ENCODE measurements at regions not wholly inside any gene's neighbourhood (a gene's known extent, or its start where the extent isn't known, plus 50 kb on each side); places are given as distances from the start of the nearest gene placed in this dataset.

GRCh38 chr6:155958550-155958949, 502.9 kb upstream of the NOX3 start:
- Histone ChIP-seq H3K4me3 (no peak overlapping the region), H3K4me1 (no peaks in the 10 kb centered on the region), H3K36me3 (no peaks in the 10 kb centered on the region), H3K9me3 (no peaks in the 10 kb centered on the region), H3K27ac (no peak overlapping the region), H3K27me3 (no peaks in the 10 kb centered on the region)
- intact Hi-C loops (cut with DNase I): no loop called here
- 47 to 82% methylated on average over 2 of the region's 2 CpGs for WGBS, 2 donors
- TF ChIP-seq EP300 (IDR thresholded peaks at IDR 0.05) (no peak), POLR2AphosphoS5 (IDR thresholded peaks at IDR 0.05) (no peak), CTCF (IDR thresholded peaks at IDR 0.05) (no peak), POLR2A (IDR thresholded peaks at IDR 0.05) (no peak)
- no peak for DNase-seq

GRCh38 chr6:155955038-155955437, 499.4 kb upstream of the NOX3 start:
- no peaks in the 10 kb centered on the region for H3K9me3 ChIP-seq
- TF ChIP-seq POLR2AphosphoS5 (IDR thresholded peaks at IDR 0.05) (no peak), POLR2A (IDR thresholded peaks at IDR 0.05) (no peak), CTCF (IDR thresholded peaks at IDR 0.05) (no peak), EP300 (IDR thresholded peaks at IDR 0.05) (no peak)
- no peak for DNase-seq
- no peaks in the 10 kb centered on the region for H3K27me3 ChIP-seq
- intact Hi-C loops (cut with DNase I): no loop called here
- H3K36me3 ChIP-seq: no peaks in the 10 kb centered on the region
- no peak overlapping the region for H3K27ac ChIP-seq
- H3K4me1 ChIP-seq: no peaks in the 10 kb centered on the region
- no peak overlapping the region for H3K4me3 ChIP-seq
- WGBS, 2 donors: 77 to 90% methylated on average over 6 of the region's 6 CpGs

GRCh38 chr6:155954149-155954548, 498.5 kb upstream of the NOX3 start:
- no peak overlapping the region for H3K27ac ChIP-seq
- intact Hi-C loops (cut with DNase I): no loop called here
- H3K36me3 ChIP-seq: no peaks in the 10 kb centered on the region
- no peaks in the 10 kb centered on the region for H3K9me3 ChIP-seq
- H3K4me1 ChIP-seq: no peaks in the 10 kb centered on the region
- no peak overlapping the region for H3K4me3 ChIP-seq
- TF ChIP-seq EP300 (IDR thresholded peaks at IDR 0.05) (no peak), POLR2A (IDR thresholded peaks at IDR 0.05) (no peak), CTCF (IDR thresholded peaks at IDR 0.05) (no peak), POLR2AphosphoS5 (IDR thresholded peaks at IDR 0.05) (no peak)
- H3K27me3 ChIP-seq: no peaks in the 10 kb centered on the region
- DNase-seq: no peak
- 87 to 90% methylated on average over 7 of the region's 7 CpGs for WGBS, 2 donors

GRCh38 chr6:155949256-155949655, 493.6 kb upstream of the NOX3 start:
- 95 to 97% methylated on average over 3 of the region's 3 CpGs for WGBS, 2 donors
- Histone ChIP-seq H3K4me3 (no peak overlapping the region), H3K27ac (no peak overlapping the region), H3K36me3 (no peaks in the 10 kb centered on the region), H3K27me3 (no peaks in the 10 kb centered on the region), H3K9me3 (peaks cover 0 to 8% (median 3%) of the 10 kb centered on the region in 4 donors), H3K4me1 (no peaks in the 10 kb centered on the region)
- TF ChIP-seq POLR2AphosphoS5 (IDR thresholded peaks at IDR 0.05) (no peak), EP300 (IDR thresholded peaks at IDR 0.05) (no peak), CTCF (IDR thresholded peaks at IDR 0.05) (no peak)
- DNase-seq: no peak
- intact Hi-C loops (cut with DNase I): no loop called here

GRCh38 chr6:155946860-155947259, 491.2 kb upstream of the NOX3 start:
- Histone ChIP-seq H3K36me3 (no peaks in the 10 kb centered on the region), H3K9me3 (peaks cover 0 to 8% (median 3%) of the 10 kb centered on the region in 4 donors), H3K4me1 (no peaks in the 10 kb centered on the region), H3K4me3 (no peak overlapping the region), H3K27ac (no peak overlapping the region), H3K27me3 (no peaks in the 10 kb centered on the region)
- intact Hi-C loops (cut with DNase I): no loop called here
- WGBS, 2 donors: 97 to 98% methylated on average over 4 of the region's 4 CpGs
- no peak for DNase-seq
- TF ChIP-seq POLR2AphosphoS5 (IDR thresholded peaks at IDR 0.05): no peak
- TF ChIP-seq CTCF (IDR thresholded peaks at IDR 0.05): no peak
- TF ChIP-seq POLR2A (IDR thresholded peaks at IDR 0.05): no peak
- TF ChIP-seq EP300 (IDR thresholded peaks at IDR 0.05): no peak

Data from sigmoid colon (tissue), 6 donors.